ENCODE measurements at regions not wholly inside any gene's neighbourhood (a gene's known extent, or its start where the extent isn't known, plus 50 kb on each side); places are given as distances from the start of the nearest gene placed in this dataset.
"Not testable (repeated sequence)": the region's sequence is repeated elsewhere in the genome, so short reads cannot be mapped to it uniquely, and the experiment has no call there.

GRCh38 chr18:22734791-22735627 is 198.1 kb upstream of the RBBP8 start:
- ATAC-seq, result no peak
- no peak for DNase-seq
- intact Hi-C loops (cut with DNase I), result no loop called here

- no peak for ATAC-seq
- intact Hi-C loops (cut with DNase I), result no loop called here
- no peak for DNase-seq
Measured at GRCh38 chr18:22737054-22737453, 196.1 kb upstream of the RBBP8 start.

GRCh38 chr18:22739061-22739642 is 194.0 kb upstream of the RBBP8 start:
- no peak for ATAC-seq
- no peak for DNase-seq
- intact Hi-C loops (cut with DNase I), result no loop called here

DNA sequence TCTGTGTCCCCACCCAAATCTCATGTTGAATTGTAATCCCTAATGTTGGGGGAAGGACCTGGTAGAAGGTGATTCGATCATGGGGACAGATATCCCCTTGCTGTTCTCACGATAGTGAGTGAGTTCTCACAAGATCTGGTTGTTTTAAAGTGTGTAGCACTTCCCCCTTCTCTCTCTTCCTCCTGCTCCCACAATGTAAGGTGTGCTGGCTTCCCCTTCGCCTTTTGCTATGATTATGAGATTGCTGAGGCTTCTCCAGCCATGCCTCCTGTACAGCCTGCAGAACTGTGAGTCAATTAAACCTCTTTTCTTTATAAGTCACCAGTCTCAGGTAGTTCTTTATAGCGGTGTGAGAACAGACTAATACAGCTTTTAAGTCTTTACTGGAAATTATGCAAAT is 193.3 kb upstream of the RBBP8 start:
- intact Hi-C loops (cut with DNase I), result no loop called here
- ATAC-seq, result no peak
- no peak for DNase-seq

DNA sequence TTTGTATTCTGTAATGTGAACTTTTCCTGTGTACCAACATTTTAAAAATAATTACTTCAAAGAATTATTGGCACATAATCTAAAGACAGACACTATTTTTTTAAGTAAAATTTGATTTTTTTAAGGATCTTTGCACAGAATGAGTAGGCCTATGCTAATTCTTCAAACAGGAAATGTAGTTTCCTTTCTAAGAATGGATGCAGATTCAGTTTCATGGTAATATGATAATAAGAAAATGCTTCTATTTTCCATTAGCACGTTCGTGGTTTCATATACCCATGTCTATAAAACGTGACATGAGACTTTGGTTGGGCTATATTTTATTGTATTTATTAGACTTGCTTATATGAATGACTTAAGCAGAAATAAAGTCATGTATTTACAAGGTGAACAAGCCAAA is 191.8 kb upstream of the RBBP8 start:
- ATAC-seq, result no peak
- intact Hi-C loops (cut with DNase I), result no loop called here
- DNase-seq, result no peak

GRCh38 chr18:22742409-22742808 is 190.7 kb upstream of the RBBP8 start:
- ATAC-seq (no peak), DNase-seq (no peak)
- intact Hi-C loops (cut with DNase I), result no loop called here

DNA sequence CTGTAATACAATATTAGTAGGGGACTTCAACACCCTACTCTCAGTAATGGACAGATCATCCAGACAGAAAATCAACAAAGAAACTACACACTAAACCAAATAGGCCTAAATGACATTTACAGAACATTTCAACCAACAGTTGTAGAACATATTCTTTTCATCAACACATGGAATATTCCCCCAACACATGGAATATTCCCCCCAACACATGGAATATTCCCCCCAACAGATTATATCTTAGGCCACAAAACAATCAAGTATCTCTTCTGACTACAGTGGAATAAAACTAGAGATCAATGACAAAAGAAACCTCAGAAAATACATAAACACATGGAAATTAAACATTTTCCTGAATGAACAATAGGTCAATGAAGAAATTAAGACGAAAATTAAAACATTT is 187.2 kb upstream of the RBBP8 start:
- DNase-seq, result no peak
- ATAC-seq, result no peak
- intact Hi-C loops (cut with DNase I), result no loop called here

DNA sequence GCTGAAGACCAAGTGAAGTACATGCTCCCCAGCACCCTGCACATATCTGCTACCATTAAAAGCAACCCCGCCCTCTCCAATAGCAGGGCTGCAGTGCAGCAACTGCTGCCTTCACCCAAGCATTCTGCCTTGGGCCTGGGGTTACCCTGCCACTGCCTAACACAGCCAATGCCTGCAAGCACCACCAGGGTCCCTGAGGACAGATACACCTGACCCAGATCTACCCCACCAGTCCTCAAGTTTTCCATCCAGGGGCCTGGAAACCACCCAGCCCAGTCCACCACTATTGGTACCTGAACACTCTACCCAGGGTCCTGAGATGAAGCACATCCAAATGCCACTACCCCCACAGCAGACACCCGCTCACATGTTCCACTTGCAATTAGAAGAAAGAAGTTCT is 181.1 kb upstream of the RBBP8 start:
- ATAC-seq, result no peak
- DNase-seq, result no peak
- intact Hi-C loops (cut with DNase I), result no loop called here

DNA sequence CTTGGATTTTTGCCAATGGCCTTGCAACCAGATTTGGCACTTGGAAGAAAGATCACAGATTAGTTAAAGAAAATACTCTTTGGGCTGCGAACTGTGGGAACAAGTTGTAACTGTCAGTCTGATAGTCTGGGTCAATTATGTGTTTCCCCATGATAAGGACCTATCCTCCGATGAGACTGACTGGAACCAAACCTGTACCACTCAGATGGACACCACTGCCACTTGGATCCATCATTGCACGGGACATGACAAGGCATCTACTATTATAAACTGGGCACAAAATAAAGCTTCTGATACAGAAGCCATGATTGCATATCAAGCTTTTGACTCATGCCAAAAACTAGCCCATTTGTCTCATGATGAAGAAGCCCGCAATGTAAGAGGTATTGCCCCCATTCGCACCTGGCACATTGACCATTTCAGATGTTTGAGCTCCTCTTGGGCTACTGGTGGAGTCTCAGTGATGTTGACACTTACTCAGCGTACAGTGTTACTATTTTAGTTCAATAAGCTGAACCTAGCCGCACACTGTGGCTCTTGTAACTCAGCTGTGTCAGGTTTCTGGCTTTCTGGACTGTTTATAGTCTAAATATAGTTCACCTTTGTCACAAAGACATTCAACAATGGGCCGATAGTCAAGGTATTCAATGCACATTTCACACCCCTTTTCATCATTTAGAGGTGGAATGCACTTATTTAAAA is 179.8 kb upstream of the RBBP8 start:
- DNase-seq, result no peak
- intact Hi-C loops (cut with DNase I), result no loop called here
- ATAC-seq, result peak; percentile 85 to 87

DNA sequence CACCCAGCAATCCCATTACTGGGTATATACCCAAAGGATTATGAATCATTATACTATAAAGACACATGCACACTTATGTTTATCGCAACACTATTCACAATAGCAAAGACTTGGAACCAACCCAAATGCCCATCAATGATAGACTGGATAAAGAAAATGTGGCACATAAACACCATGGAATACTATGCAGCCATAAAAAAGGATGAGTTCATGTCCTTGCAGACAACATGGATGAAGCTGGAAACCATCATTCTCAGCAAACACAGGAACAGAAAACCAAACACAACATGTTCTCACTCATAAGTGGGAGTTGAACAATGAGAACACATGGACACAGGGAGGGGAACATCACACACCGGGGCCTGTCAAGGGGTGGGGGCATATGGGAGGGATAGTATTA is 169.1 kb upstream of the RBBP8 start:
- intact Hi-C loops (cut with DNase I); ATAC-seq; DNase-seq: not testable (repeated sequence)

DNA sequence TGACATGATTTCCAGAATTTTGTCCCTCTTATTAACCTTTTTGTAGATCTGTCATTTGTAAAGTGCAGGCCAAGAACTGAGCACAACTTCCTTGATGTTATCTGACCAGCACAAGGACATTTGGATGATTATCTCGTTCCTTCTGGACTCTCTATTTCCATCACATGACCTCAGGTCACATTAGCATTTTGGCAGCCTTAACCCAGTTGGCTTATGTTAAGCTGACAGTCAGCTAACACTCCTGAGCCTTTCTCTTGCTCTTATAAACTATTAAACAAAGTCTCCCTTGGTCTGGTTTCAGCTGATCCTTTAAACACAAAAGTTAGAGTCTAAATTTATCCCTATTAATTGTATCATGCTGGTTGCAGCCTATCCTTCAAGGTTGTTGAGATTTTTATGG is 167.2 kb upstream of the RBBP8 start:
- intact Hi-C loops (cut with DNase I), result no loop called here
- ATAC-seq (peak; percentile 59 to 85), DNase-seq (no peak)

DNA sequence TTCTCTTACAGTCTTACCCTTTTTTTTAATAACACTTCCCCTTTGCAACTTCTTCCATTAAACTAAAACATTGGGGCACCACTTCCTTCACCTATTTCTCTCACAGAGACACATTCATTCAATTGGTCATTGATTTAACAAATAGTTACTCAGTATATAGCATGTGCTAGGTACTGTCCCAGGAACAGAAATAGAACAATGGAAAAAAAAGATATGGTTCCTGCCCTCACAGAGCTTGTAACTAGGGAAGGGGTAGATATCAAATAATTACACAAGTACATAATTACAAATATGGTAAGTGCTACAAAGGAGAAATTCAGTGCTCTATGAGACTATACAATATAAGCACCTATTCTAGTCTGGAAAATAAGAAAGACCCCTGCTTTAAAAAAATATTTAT is 165.5 kb upstream of the RBBP8 start:
- intact Hi-C loops (cut with DNase I), result no loop called here
- ATAC-seq (no peak), DNase-seq (no peak)

GRCh38 chr18:22773944-22774343 is 159.2 kb upstream of the RBBP8 start:
- no peak for DNase-seq
- intact Hi-C loops (cut with DNase I), result loop anchor here in 1 of 2 donors (10.0 kb wide), 1 partner anchor 879 kb away; no protein-coding TSS in a partner anchor
- ATAC-seq, result no peak

DNA sequence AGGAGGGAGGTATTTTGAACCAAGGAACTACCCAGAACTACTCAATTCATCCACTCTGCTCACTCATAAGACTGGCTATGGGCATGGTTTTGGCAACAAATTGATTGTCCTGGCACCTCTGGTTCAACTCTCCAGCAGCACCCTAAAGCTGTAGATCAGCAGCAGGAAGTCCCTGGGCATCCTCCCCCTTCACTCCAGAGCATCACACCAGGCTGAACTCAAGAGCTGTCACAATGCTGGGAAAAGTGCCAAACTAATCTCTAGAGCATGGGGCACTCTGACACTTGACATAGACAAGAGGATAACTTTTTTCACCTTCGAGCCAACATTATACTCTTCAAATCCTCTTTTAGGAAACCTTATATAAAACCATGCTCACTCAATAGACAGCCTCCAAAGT is 154.1 kb upstream of the RBBP8 start:
- no peak for DNase-seq
- ATAC-seq, result peak; percentile 89 to 90
- intact Hi-C loops (cut with DNase I), result loop anchor here in 1 of 2 donors (10.0 kb wide), 1 partner anchor 884 kb away; no protein-coding TSS in a partner anchor

DNA sequence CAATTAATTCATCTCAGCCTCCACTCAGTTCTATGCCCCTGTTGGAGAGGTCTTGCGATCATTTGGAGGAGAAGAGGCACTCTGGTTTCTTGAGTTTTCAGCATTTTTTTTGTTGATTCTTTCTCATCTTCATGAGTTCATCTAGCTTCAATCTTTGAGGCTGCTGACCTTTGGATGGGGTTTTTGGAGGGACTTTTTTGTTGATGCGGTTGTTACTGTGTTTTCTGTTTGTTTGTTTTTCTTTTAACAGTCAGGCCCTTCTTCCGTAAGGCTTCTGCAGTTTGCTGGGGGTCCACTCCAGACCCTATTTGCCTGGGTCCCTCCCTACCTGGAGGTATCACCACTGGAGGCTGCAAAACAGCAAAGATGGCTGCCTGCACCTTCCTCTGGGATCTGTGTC is 149.9 kb upstream of the RBBP8 start:
- DNase-seq (no peak), ATAC-seq (no peak)
- intact Hi-C loops (cut with DNase I), result no loop called here

DNA sequence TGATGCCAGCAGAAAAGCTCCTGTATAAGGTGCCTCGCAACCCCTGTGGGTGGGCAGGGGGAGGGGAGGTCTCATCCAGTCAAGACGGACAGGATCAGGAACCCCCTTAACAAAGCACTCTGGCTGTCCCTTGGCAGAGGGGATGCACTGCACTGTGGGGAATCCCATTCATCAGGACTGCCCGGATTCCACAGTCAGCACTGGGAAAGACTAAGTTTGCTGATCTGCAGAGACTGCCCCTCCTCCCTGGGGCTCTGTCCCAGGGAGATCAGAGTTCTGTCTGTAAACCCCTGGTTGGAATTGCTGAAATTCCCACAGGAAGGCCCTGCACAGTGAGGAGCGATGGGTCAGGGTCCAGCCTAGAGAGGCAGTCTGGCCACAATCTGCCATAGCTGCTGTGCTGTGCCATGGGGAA is 149.5 kb upstream of the RBBP8 start:
- DNase-seq, result no peak
- ATAC-seq, result no peak
- intact Hi-C loops (cut with DNase I), result no loop called here

DNA sequence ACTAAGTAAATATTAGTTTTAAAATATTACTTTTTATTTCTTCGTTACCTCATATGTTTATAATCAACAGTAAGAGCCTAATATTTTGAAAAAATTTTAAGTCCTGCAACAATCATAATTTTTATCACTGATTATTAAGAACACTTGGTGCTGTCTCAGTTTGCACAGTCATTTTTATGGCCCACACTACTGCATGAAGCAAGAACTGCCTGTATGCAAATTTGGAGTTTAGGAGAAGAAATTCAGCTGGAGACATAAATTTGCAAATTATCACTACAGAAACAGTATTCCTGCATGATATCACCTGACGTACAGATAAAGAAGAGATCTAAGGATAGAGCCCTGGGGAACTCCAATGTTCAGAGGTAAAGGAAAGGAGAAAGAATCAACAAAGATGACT is 144.1 kb upstream of the RBBP8 start:
- intact Hi-C loops (cut with DNase I), result no loop called here

DNA sequence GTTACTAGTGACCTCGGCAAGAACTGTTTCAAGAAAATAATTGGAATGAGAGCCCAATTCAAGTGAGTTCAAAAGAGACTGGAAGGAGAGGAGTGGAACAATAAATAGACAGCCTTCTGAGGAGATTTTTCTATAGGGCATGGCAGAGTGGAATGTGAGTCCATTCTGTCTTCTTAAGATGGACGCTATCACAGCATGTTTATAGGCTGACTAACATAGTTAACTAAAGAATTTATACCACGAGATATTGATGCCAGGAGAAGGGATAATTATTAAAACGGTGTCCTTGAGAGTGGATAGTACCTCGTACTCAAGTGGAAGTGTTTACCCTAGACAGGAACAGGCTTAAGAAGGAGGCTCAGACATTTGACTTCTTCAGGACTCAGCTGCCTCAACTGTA is 143.5 kb upstream of the RBBP8 start:
- DNase-seq (no peak), ATAC-seq (no peak)
- intact Hi-C loops (cut with DNase I), result no loop called here

More for the DNA sequence above, 144.1 kb upstream of the RBBP8 start:
- ATAC-seq, result no peak
- DNase-seq, result no peak

DNA sequence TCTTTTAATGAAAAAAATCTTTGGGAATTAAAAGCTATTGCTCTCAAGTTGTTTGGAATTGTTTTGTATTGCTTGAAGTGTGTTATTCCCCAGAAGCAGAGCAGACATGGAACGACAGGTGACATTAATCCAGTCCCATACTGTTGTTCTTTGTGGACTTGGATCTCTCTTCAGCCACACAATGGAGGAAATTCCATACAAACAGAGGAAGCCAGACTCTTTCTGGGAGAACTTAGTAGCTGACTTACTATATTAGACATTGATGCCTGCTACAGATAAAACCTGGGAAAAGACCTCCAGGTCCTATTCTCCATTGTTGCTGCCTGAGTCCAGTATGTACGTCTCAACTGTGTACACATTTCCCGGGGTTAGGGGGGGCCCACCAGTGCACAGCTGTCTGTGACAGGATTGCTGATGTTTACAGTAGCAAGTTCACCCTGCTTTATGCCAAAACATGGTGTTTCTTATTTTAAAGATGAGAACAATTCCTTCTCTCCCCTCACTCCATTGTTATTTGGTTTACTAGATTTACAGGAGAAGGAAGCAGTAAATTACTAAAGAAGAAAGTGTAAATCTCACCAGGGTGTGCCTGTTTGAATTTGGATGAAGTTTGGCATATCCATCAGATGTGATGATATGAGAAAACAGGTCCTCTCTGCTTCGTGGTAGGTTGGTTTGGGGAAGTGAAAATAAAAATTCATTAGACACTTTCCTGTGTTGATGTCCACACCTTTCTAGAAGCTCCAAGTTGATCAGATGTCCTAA is 142.4 kb upstream of the RBBP8 start:
- ATAC-seq, result no peak
- intact Hi-C loops (cut with DNase I), result no loop called here

GRCh38 chr18:22791310-22791610 is 141.9 kb upstream of the RBBP8 start:
- intact Hi-C loops (cut with DNase I), result no loop called here
- DNase-seq (no peak), ATAC-seq (no peak)

More for the DNA sequence above, 142.4 kb upstream of the RBBP8 start:
- DNase-seq, result no peak
